Vagina (tissue), 2 donors: ENCODE measurements at regions not wholly inside any gene's neighbourhood (a gene's known extent, or its start where the extent isn't known, plus 50 kb on each side); places are given as distances from the start of the nearest gene placed in this dataset.
A peak's percentile ranks its signal among the peaks of the same experiment; 100 is the strongest.
"Not testable (repeated sequence)": the region's sequence is repeated elsewhere in the genome, so short reads cannot be mapped to it uniquely, and the experiment has no call there.

ENCODE experiments used
- DNase-seq, 2 donors: peaks; one replicate each; pipeline ENCODE4 v3.0.0-alpha.2; 2017; ENCODE audit errors: extremely low spot score in 2 of 2
- H3K27ac ChIP-seq: fragments of 200-600 bp; sonication (generic); one replicate; pipeline ENCODE4 v1.5.1; 2019
- H3K27me3 ChIP-seq: fragments of 200-600 bp; sonication (generic); one replicate; pipeline ENCODE4 v1.5.1; 2019
- H3K36me3 ChIP-seq, 2 donors: fragments of 200-600 bp; sonication (generic); one replicate each; pipeline ENCODE4 v1.5.1; 2017 to 2019
- H3K4me1 ChIP-seq: fragments of 200-600 bp; sonication (generic); one replicate; pipeline ENCODE4 v1.5.1; 2019
- H3K4me3 ChIP-seq, 2 donors: fragments of 200-600 bp; sonication (generic); 1 replicate in 1 of 2; 2 replicates in 1 of 2; pipeline ENCODE4 v1.5.1; 2016 to 2019
- H3K9me3 ChIP-seq: fragments of 200-600 bp; sonication (generic); one replicate; pipeline ENCODE4 v1.5.1; 2019
- POLR2A ChIP-seq, 2 donors: fragments of 450-650 bp; IDR thresholded peaks; one replicate each; pipeline ENCODE4 v1.6.1; 2017; ENCODE audit warnings: antibody characterized with exemption in 2 of 2, mild to moderate bottlenecking in 2 of 2, moderate library complexity in 2 of 2
- POLR2AphosphoS5 ChIP-seq, 2 donors: sonication (generic); formaldehyde crosslinking; IDR thresholded peaks; one replicate each; pipeline ENCODE4 v1.9.0; 2017; ENCODE audit warnings: antibody characterized with exemption in 2 of 2, mild to moderate bottlenecking in 2 of 2, low read depth in 1 of 2; ENCODE audit not compliant: insufficient read depth in 1 of 2
- intact Hi-C: fragments of 100-400 bp; cut with DNase I; formaldehyde crosslinking; loops from one replicate; pipeline ENCODE4 v1.15.1; 2023
- TF ChIP-seq, protein P1 (sequence below), 3 experiments: fragments of 450-650 bp in 2 of 3; fragments of 200-600 bp in 1 of 3; sonication (generic) in 1 of 3; IDR thresholded peaks; one replicate each; pipeline ENCODE4 v1.5.1; 2017 to 2019; ENCODE audit warnings: antibody characterized with exemption in 3 of 3, mild to moderate bottlenecking in 2 of 3, moderate library complexity in 2 of 3

GRCh38 chr12:95380997-95381786, 92.8 kb upstream of the METAP2 start:
- Histone ChIP-seq H3K4me1 (peaks cover 9% of the 10 kb centered on the region), H3K27ac (no peak overlapping the region), H3K4me3 (no peak overlapping the region), H3K9me3 (no peaks in the 10 kb centered on the region), H3K36me3 (no peaks in the 10 kb centered on the region), H3K27me3 (no peaks in the 10 kb centered on the region)
- no peak for DNase-seq
- no peak for TF ChIP-seq POLR2A (IDR thresholded peaks at IDR 0.05)
- no peak for TF ChIP-seq POLR2AphosphoS5 (IDR thresholded peaks at IDR 0.05; ENCODE audit: insufficient read depth in 1 of 2, low read depth in 1 of 2)
- TF ChIP-seq, protein P1, sequence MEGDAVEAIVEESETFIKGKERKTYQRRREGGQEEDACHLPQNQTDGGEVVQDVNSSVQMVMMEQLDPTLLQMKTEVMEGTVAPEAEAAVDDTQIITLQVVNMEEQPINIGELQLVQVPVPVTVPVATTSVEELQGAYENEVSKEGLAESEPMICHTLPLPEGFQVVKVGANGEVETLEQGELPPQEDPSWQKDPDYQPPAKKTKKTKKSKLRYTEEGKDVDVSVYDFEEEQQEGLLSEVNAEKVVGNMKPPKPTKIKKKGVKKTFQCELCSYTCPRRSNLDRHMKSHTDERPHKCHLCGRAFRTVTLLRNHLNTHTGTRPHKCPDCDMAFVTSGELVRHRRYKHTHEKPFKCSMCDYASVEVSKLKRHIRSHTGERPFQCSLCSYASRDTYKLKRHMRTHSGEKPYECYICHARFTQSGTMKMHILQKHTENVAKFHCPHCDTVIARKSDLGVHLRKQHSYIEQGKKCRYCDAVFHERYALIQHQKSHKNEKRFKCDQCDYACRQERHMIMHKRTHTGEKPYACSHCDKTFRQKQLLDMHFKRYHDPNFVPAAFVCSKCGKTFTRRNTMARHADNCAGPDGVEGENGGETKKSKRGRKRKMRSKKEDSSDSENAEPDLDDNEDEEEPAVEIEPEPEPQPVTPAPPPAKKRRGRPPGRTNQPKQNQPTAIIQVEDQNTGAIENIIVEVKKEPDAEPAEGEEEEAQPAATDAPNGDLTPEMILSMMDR (IDR thresholded peaks at IDR 0.05) = no peak
- intact Hi-C loops = no loop called here

GRCh38 chr12:95383920-95384319, 90.0 kb upstream of the METAP2 start:
- Histone ChIP-seq H3K4me3 (peak overlapping the region; percentile 8 to 19), H3K27ac (peak overlapping the region; percentile 63)
- H3K4me1 ChIP-seq, DNase-seq, H3K36me3 ChIP-seq, H3K27me3 ChIP-seq, intact Hi-C loops, H3K9me3 ChIP-seq: not testable (repeated sequence)

DNA sequence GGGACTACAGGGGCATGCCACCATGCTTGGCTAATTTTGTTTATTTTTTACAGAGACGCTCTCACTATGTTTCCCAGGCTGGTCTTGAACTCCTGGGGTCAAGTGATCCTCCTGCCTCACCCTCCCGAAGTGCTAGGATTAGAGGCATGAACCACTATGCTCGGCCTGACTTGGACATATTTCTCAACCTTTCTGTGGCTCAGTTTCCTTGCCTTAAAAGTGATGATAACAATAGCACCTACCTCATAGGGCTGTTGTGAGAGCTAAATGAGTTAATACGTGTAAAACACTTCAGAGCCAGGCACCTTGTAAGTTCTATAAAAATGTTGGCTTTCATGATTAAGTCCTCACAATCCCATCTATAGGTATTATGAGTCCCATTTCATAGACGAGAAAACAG, 89.2 kb upstream of the METAP2 start:
- no peaks in the 10 kb centered on the region for H3K36me3 ChIP-seq
- H3K9me3 ChIP-seq = no peaks in the 10 kb centered on the region
- TF ChIP-seq POLR2AphosphoS5 (IDR thresholded peaks at IDR 0.05; ENCODE audit: insufficient read depth in 1 of 2, low read depth in 1 of 2) (no peak), POLR2A (IDR thresholded peaks at IDR 0.05) (no peak)
- TF ChIP-seq, protein P1 (IDR thresholded peaks at IDR 0.05) = no peak
- peak overlapping the region in 1 of 2 donors; percentile 28 for H3K4me3 ChIP-seq
- intact Hi-C loops = no loop called here
- DNase-seq = no peak
- no peaks in the 10 kb centered on the region for H3K27me3 ChIP-seq
- peak overlapping the region; percentile 63 for H3K27ac ChIP-seq
- H3K4me1 ChIP-seq = peaks cover 9% of the 10 kb centered on the region

- H3K4me1 ChIP-seq = peaks cover 9% of the 10 kb centered on the region
- no peaks in the 10 kb centered on the region for H3K36me3 ChIP-seq
- peak overlapping the region; percentile 63 for H3K27ac ChIP-seq
- TF ChIP-seq, protein P1 (IDR thresholded peaks at IDR 0.05) = no peak
- TF ChIP-seq POLR2A (IDR thresholded peaks at IDR 0.05) (no peak), POLR2AphosphoS5 (IDR thresholded peaks at IDR 0.05; ENCODE audit: insufficient read depth in 1 of 2, low read depth in 1 of 2) (no peak)
- intact Hi-C loops = no loop called here
- peak overlapping the region; percentile 28 to 30 for H3K4me3 ChIP-seq
- no peaks in the 10 kb centered on the region for H3K9me3 ChIP-seq
- no peak for DNase-seq
- no peaks in the 10 kb centered on the region for H3K27me3 ChIP-seq
Observed at GRCh38 chr12:95385246-95386035, 88.5 kb upstream of the METAP2 start.

GRCh38 chr12:95386051-95386450, 87.9 kb upstream of the METAP2 start:
- H3K9me3 ChIP-seq = no peaks in the 10 kb centered on the region
- intact Hi-C loops = no loop called here
- H3K27me3 ChIP-seq = no peaks in the 10 kb centered on the region
- peak overlapping the region in 1 of 2 donors; percentile 28 for H3K4me3 ChIP-seq
- TF ChIP-seq, protein P1 (IDR thresholded peaks at IDR 0.05) = no peak
- TF ChIP-seq POLR2A (IDR thresholded peaks at IDR 0.05) (no peak), POLR2AphosphoS5 (IDR thresholded peaks at IDR 0.05; ENCODE audit: insufficient read depth in 1 of 2, low read depth in 1 of 2) (no peak)
- no peaks in the 10 kb centered on the region for H3K36me3 ChIP-seq
- H3K27ac ChIP-seq = peak overlapping the region; percentile 63
- H3K4me1 ChIP-seq = peaks cover 9% of the 10 kb centered on the region
- no peak for DNase-seq

GRCh38 chr12:95388260-95388659, 85.7 kb upstream of the METAP2 start:
- H3K27me3 ChIP-seq, intact Hi-C loops, DNase-seq, H3K4me1 ChIP-seq, H3K27ac ChIP-seq, H3K4me3 ChIP-seq, H3K9me3 ChIP-seq, H3K36me3 ChIP-seq: not testable (repeated sequence)
